Mucosa of descending colon (tissue), 3 donors: ENCODE measurements at regions not wholly inside any gene's neighbourhood (a gene's known extent, or its start where the extent isn't known, plus 50 kb on each side); places are given as distances from the start of the nearest gene placed in this dataset.

Source experiments
- ATAC-seq: fragments of 200-7000 bp; cut with Tn5 transposase; one replicate; pipeline ENCODE4 v1.9.1; 2020; ENCODE audit warnings: mild to moderate bottlenecking, moderate library complexity
- DNase-seq, 3 donors: peaks; one replicate each; pipeline ENCODE4 v3.0.0-alpha.2; 2020
- H3K36me3 ChIP-seq: fragments of 200-600 bp; one replicate; pipeline ENCODE4 v1.8.0; 2021; ENCODE audit warnings: low read depth, mild to moderate bottlenecking
- H3K4me1 ChIP-seq: fragments of 200-600 bp; one replicate; pipeline ENCODE4 v1.8.0; 2021; ENCODE audit warnings: low read depth, mild to moderate bottlenecking
- H3K4me3 ChIP-seq: fragments of 200-600 bp; one replicate; pipeline ENCODE4 v1.8.0; 2021; ENCODE audit warnings: mild to moderate bottlenecking
- H3K9me3 ChIP-seq: fragments of 200-600 bp; one replicate; pipeline ENCODE4 v1.8.0; 2021; ENCODE audit warnings: mild to moderate bottlenecking
- intact Hi-C, 2 donors: fragments of 100-400 bp; cut with DNase I in 1 of 2; cut with micrococcal nuclease in 1 of 2; formaldehyde crosslinking; loops; one replicate each; pipeline versions ENCODE4 v1.11.0 to v1.11.1; 2022; cut with DNase I, micrococcal nuclease
- TF ChIP-seq, protein P1 (sequence below): fragments of 200-600 bp; IDR thresholded peaks from one replicate; pipeline ENCODE4 v1.8.0; 2022; ENCODE audit warnings: antibody characterized with exemption, mild to moderate bottlenecking
- donor health status: DM: no; HTN: no; CAD: no; lungs with moderate emphysema.
- donor health status: DM: no; HTN: no; CAD: no.
- donor health status: DM: no; HTN: yes; CAD: no.

DNA sequence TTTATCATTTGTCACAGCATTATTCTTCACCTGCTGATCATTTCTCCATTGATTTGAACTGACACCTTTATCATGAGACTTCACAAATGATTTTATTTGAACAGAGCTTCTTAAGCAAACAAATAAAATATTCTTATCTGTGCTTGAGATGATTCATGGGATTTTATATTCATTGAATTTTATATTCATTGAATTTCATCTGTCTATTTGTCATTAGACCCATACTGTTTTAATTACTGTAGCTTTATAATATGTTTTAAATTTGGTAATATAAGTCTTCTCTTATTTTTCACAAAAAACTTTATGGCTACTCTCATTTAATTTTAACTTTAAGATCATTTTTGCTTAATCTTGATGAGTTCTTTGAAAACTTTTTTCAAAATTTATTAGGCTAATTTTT is 777.4 kb upstream of the TBX3 start:
- H3K4me3 ChIP-seq: no peak overlapping the region
- H3K36me3 ChIP-seq: no peaks in the 10 kb centered on the region
- H3K9me3 ChIP-seq: no peaks in the 10 kb centered on the region
- TF ChIP-seq, protein P1, sequence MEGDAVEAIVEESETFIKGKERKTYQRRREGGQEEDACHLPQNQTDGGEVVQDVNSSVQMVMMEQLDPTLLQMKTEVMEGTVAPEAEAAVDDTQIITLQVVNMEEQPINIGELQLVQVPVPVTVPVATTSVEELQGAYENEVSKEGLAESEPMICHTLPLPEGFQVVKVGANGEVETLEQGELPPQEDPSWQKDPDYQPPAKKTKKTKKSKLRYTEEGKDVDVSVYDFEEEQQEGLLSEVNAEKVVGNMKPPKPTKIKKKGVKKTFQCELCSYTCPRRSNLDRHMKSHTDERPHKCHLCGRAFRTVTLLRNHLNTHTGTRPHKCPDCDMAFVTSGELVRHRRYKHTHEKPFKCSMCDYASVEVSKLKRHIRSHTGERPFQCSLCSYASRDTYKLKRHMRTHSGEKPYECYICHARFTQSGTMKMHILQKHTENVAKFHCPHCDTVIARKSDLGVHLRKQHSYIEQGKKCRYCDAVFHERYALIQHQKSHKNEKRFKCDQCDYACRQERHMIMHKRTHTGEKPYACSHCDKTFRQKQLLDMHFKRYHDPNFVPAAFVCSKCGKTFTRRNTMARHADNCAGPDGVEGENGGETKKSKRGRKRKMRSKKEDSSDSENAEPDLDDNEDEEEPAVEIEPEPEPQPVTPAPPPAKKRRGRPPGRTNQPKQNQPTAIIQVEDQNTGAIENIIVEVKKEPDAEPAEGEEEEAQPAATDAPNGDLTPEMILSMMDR: no peak
- H3K4me1 ChIP-seq: no peaks in the 10 kb centered on the region
- ATAC-seq: no peak
- no peak for DNase-seq
- intact Hi-C loops: no loop called here

DNA sequence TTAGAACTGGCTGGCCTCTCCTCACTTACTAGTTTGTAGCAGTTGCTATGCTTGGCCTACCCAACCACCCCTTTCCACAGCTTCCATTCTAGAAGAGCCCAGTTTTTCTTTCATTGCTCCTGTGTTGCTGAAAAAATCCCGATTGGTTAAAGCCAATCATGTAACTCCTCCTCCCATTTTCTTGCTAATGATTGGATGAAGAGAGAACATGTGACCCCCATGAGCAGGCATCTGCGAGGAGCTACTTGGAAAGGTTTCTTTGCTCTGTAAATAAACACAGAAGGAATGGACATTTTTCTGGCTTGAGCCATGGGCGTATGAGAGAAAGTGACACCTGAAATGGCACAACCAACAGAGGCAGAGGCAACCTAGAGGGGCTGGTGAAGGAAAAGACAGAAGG is 773.8 kb upstream of the TBX3 start:
- Histone ChIP-seq H3K4me3 (no peak overlapping the region), H3K9me3 (no peaks in the 10 kb centered on the region), H3K36me3 (no peaks in the 10 kb centered on the region), H3K4me1 (no peaks in the 10 kb centered on the region)
- TF ChIP-seq, protein P1: no peak
- ATAC-seq (no peak), DNase-seq (no peak)
- intact Hi-C loops: no loop called here

DNA sequence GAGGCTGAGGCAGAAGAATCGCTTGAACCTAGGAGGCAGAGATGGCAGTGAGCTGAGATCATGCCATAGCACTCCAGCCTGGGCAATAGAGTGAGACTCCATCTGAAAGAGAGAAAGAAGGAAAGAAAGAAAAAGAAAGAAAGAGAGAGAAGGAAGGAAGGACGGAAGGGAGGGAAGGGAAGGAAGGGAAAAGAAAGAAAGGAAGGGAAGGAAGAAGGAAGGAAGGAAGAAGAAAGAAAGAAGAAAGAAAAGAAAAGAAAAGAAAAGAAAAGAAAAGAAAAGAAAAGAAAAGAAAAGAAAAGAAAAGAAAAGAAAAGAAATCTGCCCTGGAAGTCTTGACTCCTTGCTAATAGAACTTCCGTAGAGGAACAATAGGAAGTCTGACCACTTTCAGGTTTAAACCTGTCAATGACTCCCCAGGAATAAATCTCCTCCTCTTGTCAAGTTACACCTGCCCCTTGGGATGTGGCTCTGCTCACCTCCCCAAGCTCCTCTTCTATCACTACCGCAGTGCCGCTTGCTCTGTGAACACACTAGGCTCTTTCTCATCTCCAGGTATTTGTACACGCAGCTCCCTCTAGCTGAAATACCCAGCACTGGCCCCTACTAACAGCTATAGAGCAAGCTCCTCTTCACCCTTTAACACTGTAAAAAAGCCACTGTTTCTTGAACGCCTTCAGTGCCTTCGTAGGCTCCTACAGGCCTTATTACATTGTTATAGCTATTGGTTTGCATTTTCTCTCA is 773.1 kb upstream of the TBX3 start:
- H3K4me3 ChIP-seq: no peak overlapping the region
- no peaks in the 10 kb centered on the region for H3K9me3 ChIP-seq
- no peaks in the 10 kb centered on the region for H3K4me1 ChIP-seq
- no peak for ATAC-seq
- DNase-seq: no peak
- intact Hi-C loops: no loop called here
- TF ChIP-seq, protein P1: no peak
- H3K36me3 ChIP-seq: no peaks in the 10 kb centered on the region

DNA sequence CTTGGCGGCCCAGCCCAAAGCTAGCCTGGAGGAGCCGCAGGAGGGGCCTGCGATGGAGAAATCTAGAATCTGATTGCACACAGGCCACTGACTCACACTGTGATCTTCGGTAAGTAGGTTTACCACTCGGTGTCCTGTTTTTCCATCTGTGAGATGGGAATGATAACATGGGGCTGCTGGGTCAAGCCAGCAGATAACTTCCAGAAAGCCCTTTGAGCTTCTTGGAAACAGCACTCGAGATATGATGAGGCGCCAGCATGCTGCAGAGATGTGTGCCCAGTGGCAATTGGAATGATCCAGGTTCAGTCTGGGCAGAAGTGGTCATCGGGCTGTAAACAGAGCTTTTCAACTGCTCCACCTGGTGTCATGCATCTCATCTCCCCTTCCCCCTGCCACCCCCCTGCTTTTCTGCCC is 771.3 kb upstream of the TBX3 start:
- ATAC-seq: no peak
- H3K36me3 ChIP-seq: no peaks in the 10 kb centered on the region
- intact Hi-C loops: no loop called here
- no peak for DNase-seq
- TF ChIP-seq, protein P1: no peak
- H3K9me3 ChIP-seq: no peaks in the 10 kb centered on the region
- no peak overlapping the region for H3K4me3 ChIP-seq
- peaks cover 3% of the 10 kb centered on the region for H3K4me1 ChIP-seq

DNA sequence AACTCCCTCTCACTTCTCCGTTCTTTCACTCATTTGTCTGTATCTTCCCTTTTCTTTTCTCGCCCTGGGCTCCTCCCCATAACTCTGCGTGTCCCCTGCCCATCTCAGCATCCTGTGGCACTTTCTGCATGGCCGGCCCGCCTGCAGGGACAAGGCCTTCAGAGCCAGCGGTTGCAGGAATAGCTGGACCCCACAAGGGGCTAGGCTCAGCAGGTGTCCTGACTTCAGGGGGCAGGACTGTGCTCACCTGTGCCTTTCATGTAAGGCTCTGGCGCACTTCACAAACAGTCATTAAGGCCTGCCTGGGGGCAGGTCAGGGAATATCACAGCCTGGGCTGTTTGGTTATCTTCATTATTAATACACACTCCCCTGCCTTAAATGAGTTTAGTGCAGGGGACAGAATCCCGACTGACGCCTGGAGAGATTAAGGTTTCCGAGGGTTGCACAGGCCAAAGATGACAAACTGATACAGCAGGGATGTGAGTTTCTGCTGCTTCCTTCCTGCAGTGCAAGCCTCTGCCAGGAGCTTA is 768.8 kb upstream of the TBX3 start:
- intact Hi-C loops: no loop called here
- H3K9me3 ChIP-seq: no peaks in the 10 kb centered on the region
- no peak for DNase-seq
- ATAC-seq: no peak
- H3K4me1 ChIP-seq: peaks cover 3% of the 10 kb centered on the region
- no peak overlapping the region for H3K4me3 ChIP-seq
- H3K36me3 ChIP-seq: no peaks in the 10 kb centered on the region
- TF ChIP-seq, protein P1: no peak
